HEK293 (cell line): ENCODE measurements at regions not wholly inside any gene's neighbourhood (a gene's known extent, or its start where the extent isn't known, plus 50 kb on each side); places are given as distances from the start of the nearest gene placed in this dataset.

Source experiments
- BCL11A ChIP-seq: fragments of 450-650 bp; formaldehyde crosslinking; IDR thresholded peaks from 2 replicates; pipeline ENCODE4 v1.5.1; 2016; ENCODE audit warnings: low read depth, missing biosample characterization, missing genetic modification characterization
- TCF7L2 ChIP-seq: IDR thresholded peaks from 2 replicates; pipeline ENCODE4 v1.6.1; 2011; ENCODE audit warnings: low read depth, mild to moderate bottlenecking, inconsistent platforms, low read length, moderate library complexity, borderline replicate concordance
- YY1 ChIP-seq: fragments of 450-650 bp; formaldehyde crosslinking; IDR thresholded peaks from 2 replicates; pipeline ENCODE4 v1.5.1; 2018; ENCODE audit warnings: missing biosample characterization, missing genetic modification characterization
- ZNF274 ChIP-seq, 2 experiments: fragments of 200-500 bp in 1 of 2; fragments of 450-650 bp in 1 of 2; sonication (Bioruptor generic) in 1 of 2; formaldehyde crosslinking in 1 of 2; IDR thresholded peaks; 2 replicates each; pipeline versions ENCODE4 v1.5.1 to v1.6.1; 2014 to 2016; ENCODE audit warnings: borderline replicate concordance in 1 of 2, inconsistent platforms in 1 of 2, low read length in 1 of 2, missing biosample characterization in 1 of 2, missing genetic modification characterization in 1 of 2
- ZSCAN30 ChIP-seq: fragments of 450-650 bp; IDR thresholded peaks from 2 replicates; pipeline ENCODE4 v1.5.1; 2018; ENCODE audit warnings: missing biosample characterization, mild to moderate bottlenecking, missing genetic modification characterization, moderate library complexity

DNA sequence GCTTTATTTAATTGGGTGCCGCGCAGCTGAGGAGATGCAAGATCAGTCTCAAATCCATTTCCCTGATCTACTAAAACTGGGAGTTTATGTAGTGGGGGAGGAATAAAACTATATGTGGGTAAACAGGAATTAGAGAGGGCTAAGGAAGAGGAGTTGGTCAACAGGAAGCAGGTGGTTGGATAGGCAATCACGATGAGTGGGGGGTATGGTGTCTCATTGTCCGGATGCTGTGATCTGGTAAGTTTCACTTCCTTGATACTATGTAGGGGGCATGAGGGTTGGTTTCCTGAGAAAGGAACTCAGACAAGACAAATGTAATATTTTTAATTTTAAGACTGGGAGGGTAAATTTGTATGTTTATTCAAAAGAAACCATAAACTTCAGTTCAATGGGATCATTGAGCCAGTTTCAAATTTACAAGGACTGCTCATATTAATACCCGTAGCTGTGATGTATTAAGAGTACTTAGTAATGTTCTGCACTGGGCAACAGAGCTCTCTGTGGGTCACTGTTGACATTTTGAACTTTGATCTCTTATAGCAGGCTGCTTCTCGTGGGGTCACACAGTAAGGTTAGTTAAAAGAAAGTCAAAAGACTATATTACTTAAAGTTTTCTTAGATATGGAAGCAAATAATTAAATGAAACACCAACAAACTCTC is 786.2 kb upstream of the FBXO33 start:
- TF ChIP-seq ZSCAN30 = no peak
- no peak for TF ChIP-seq ZNF274 (IDR thresholded peaks at IDR 0.05; ENCODE audit: low read length)
- TF ChIP-seq ZNF274 (tag by site-specific recombination; IDR thresholded peaks at IDR 0.05; ENCODE audit: borderline replicate concordance) = no peak
- no peak for TF ChIP-seq TCF7L2
- TF ChIP-seq BCL11A = no peak
- TF ChIP-seq YY1 (tag by site-specific recombination) = no peak
